Vagina (tissue), 2 donors: ENCODE measurements at regions not wholly inside any gene's neighbourhood (a gene's known extent, or its start where the extent isn't known, plus 50 kb on each side); places are given as distances from the start of the nearest gene placed in this dataset.

Experiments
- CTCF ChIP-seq, 3 experiments: fragments of 450-650 bp in 2 of 3; fragments of 200-600 bp in 1 of 3; sonication (generic) in 1 of 3; IDR thresholded peaks; one replicate each; pipeline ENCODE4 v1.5.1; 2017 to 2019; ENCODE audit warnings: antibody characterized with exemption in 3 of 3, mild to moderate bottlenecking in 2 of 3, moderate library complexity in 2 of 3
- POLR2A ChIP-seq, 2 donors: fragments of 450-650 bp; IDR thresholded peaks; one replicate each; pipeline ENCODE4 v1.6.1; 2017; ENCODE audit warnings: antibody characterized with exemption in 2 of 2, mild to moderate bottlenecking in 2 of 2, moderate library complexity in 2 of 2

DNA sequence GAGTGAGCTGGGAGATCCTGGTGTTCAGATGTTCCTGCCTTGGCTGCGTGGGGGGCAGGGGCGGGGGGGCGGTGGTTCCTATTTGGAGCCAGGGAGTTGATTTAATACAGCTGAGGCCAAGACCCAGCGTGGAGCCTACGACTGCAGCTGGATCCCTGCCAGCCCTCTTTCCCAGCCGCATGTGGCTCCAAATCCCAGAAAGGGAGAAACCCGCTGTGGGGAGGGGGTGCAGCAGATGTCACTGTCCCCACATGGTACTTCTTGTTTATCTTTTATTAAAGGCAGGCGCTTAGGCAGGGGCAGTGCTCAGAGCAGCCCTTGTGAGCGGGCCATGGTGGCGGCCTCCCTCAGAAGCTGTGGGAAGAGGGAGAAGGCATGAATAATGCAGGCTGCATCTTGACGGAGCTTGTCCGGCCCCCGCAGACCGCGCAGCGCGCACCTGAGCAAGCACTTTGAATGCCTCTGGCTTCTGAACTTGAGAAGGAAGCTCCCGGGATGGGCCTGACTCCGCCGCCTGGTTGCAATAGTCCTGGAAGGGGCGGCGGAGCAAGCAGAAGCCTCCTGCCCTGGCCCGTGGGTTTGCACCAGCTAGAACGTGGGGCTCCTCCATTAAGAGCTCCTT is 112.1 kb downstream of the GLI2 start:
- TF ChIP-seq CTCF (IDR thresholded peaks at IDR 0.05) (no peak), POLR2A (IDR thresholded peaks at IDR 0.05) (no peak)
